Endodermal cell (in vitro differentiated cells): ENCODE measurements at regions not wholly inside any gene's neighbourhood (a gene's known extent, or its start where the extent isn't known, plus 50 kb on each side); places are given as distances from the start of the nearest gene placed in this dataset.

Experiments used
- DNase-seq: peaks from one replicate; pipeline ENCODE4 v3.0.0-alpha.2; 2017
- H3K27ac ChIP-seq: 2 replicates; pipeline ENCODE4 v1.5.1; 2013; ENCODE audit warnings: mild to moderate bottlenecking, low read depth, low read length, moderate library complexity
- H3K27me3 ChIP-seq: 2 replicates; pipeline ENCODE4 v1.6.1; 2013; ENCODE audit warnings: mild to moderate bottlenecking, low read length, moderate library complexity; ENCODE audit not compliant: insufficient read depth, control insufficient read depth, poor library complexity, severe bottlenecking
- H3K36me3 ChIP-seq: 2 replicates; pipeline ENCODE4 v1.7.0; 2013; ENCODE audit warnings: mild to moderate bottlenecking, low read length, moderate library complexity; ENCODE audit not compliant: control insufficient read depth, insufficient read depth
- H3K4me1 ChIP-seq: one replicate; pipeline ENCODE4 v1.7.0; 2013; ENCODE audit warnings: low read length; ENCODE audit not compliant: control insufficient read depth, insufficient read depth
- H3K4me3 ChIP-seq: 2 replicates; pipeline ENCODE4 v1.5.1; 2013; ENCODE audit warnings: mild to moderate bottlenecking, low read length, moderate library complexity
- H3K9ac ChIP-seq: 2 replicates; pipeline ENCODE4 v1.6.1; 2013; ENCODE audit warnings: mild to moderate bottlenecking, low read length, moderate library complexity; ENCODE audit not compliant: poor library complexity, severe bottlenecking; ENCODE audit errors: extremely low read depth
- H3K9me3 ChIP-seq: 2 replicates; pipeline ENCODE4 v1.6.1; 2013; ENCODE audit warnings: mild to moderate bottlenecking, low read length, moderate library complexity; ENCODE audit not compliant: control insufficient read depth
- H3K27ac Mint-ChIP-seq: 2 replicates; pipeline ENCODE4 v1.8.0; 2020; ENCODE audit warnings: mixed read lengths
- H3K27me3 Mint-ChIP-seq: 2 replicates; pipeline ENCODE4 v1.8.0; 2021; ENCODE audit warnings: mild to moderate bottlenecking, mixed read lengths; ENCODE audit not compliant: insufficient read depth
- H3K36me3 Mint-ChIP-seq: 2 replicates; pipeline ENCODE4 v1.8.0; 2020; ENCODE audit warnings: low read depth, mixed read lengths
- H3K4me1 Mint-ChIP-seq: 2 replicates; pipeline ENCODE4 v1.8.0; 2020; ENCODE audit warnings: mixed read lengths
- H3K4me3 Mint-ChIP-seq: 2 replicates; pipeline ENCODE4 v1.8.0; 2020; ENCODE audit warnings: mild to moderate bottlenecking, moderate library complexity, mixed read lengths
- H3K9me3 Mint-ChIP-seq: 2 replicates; pipeline ENCODE4 v1.8.0; 2020; ENCODE audit warnings: mild to moderate bottlenecking, mixed read lengths
- WGBS, 2 experiments: methylation state at CpG; one replicate each; pipeline versions ENCODE4 v1.1.5 to v1.1.7; 2013; ENCODE audit warnings: missing lambda C conversion rate in 2 of 2, mixed read lengths in 1 of 2; ENCODE audit not compliant: insufficient coverage in 1 of 2, insufficient read length in 1 of 2; 5-methylcytosine and 5-hydroxymethylcytosine counted together
- TF ChIP-seq, protein P1 (sequence below): fragments of 200-600 bp; sonication (generic); conservative IDR thresholded peaks from 2 replicates; pipeline ENCODE4 v1.5.0; 2021; ENCODE audit warnings: antibody characterized with exemption, mild to moderate bottlenecking

DNA sequence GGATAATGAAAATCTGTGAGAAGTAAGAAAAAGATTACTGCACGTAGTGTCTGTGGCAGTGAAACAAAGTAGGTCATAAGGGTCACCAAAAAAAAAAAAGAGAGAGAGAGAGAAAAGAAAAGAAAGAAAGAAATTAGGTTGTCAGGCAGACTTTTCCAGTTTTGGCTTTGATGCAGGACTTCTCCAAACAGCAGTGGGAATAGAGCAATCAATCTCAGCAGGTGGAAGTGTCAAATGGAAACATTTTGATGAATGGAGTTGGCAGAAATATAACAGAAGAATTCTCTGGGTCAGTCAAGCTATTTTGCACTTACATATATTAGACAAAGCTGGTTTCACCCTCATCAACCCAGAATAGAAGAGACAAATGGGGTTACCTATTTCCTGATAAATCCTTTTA lies 745.8 kb downstream of the SLC6A15 start:
- DNase-seq = no peak
- WGBS, 2 experiments = 50 to 95% methylated on average over 1 of the region's 1 CpG
- no peak overlapping the region for H3K27ac Mint-ChIP-seq
- Histone ChIP-seq H3K36me3 (no peaks in the 10 kb centered on the region), H3K9ac (no peak overlapping the region), H3K9me3 (no peaks in the 10 kb centered on the region), H3K4me1 (no peaks in the 10 kb centered on the region), H3K4me3 (no peak overlapping the region), H3K27me3 (no peaks in the 10 kb centered on the region), H3K27ac (peak overlapping the region; percentile 92)
- no peak overlapping the region for H3K4me3 Mint-ChIP-seq
- H3K4me1 Mint-ChIP-seq = no peaks in the 10 kb centered on the region
- H3K9me3 Mint-ChIP-seq = no peaks in the 10 kb centered on the region
- H3K36me3 Mint-ChIP-seq = no peaks in the 10 kb centered on the region
- TF ChIP-seq, protein P1, sequence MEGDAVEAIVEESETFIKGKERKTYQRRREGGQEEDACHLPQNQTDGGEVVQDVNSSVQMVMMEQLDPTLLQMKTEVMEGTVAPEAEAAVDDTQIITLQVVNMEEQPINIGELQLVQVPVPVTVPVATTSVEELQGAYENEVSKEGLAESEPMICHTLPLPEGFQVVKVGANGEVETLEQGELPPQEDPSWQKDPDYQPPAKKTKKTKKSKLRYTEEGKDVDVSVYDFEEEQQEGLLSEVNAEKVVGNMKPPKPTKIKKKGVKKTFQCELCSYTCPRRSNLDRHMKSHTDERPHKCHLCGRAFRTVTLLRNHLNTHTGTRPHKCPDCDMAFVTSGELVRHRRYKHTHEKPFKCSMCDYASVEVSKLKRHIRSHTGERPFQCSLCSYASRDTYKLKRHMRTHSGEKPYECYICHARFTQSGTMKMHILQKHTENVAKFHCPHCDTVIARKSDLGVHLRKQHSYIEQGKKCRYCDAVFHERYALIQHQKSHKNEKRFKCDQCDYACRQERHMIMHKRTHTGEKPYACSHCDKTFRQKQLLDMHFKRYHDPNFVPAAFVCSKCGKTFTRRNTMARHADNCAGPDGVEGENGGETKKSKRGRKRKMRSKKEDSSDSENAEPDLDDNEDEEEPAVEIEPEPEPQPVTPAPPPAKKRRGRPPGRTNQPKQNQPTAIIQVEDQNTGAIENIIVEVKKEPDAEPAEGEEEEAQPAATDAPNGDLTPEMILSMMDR = no peak
- H3K27me3 Mint-ChIP-seq = peaks cover 2% of the 10 kb centered on the region

DNA sequence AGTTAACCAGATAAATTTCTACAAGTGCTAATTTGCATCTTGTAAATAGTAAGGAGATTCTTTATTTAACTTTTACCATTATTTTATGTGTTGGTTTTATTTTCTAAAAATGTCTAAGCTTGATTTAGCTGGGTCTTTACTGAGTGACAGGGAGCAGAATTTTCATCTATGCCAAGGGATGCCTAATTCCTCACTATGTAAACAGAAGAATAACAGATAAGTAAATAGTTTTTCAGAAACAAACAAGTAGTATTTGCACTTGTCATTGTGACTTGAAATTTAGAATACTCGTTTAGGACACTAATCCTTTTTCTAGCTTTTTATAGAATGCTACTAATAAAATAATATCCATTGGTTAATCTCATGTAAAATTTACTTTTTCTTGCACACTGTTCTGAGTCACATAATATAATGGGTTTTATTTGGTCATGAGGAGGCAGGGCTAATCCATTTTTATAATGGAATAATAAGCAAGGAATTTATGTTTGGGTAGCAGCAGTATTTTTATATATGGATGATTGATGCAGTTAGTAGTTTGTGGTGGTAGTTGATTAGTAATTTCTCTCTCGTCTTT lies 746.5 kb downstream of the SLC6A15 start:
- DNase-seq = no peak
- 80 to 90% methylated on average over 1 of the region's 2 CpGs for WGBS, 2 experiments
- Mint-ChIP-seq H3K27ac (no peak overlapping the region), H3K9me3 (no peaks in the 10 kb centered on the region), H3K4me1 (no peaks in the 10 kb centered on the region), H3K27me3 (no peaks in the 10 kb centered on the region), H3K4me3 (no peak overlapping the region), H3K36me3 (no peaks in the 10 kb centered on the region)
- H3K27ac ChIP-seq = peak overlapping the region; percentile 92
- no peaks in the 10 kb centered on the region for H3K4me1 ChIP-seq
- no peaks in the 10 kb centered on the region for H3K27me3 ChIP-seq
- no peaks in the 10 kb centered on the region for H3K9me3 ChIP-seq
- no peaks in the 10 kb centered on the region for H3K36me3 ChIP-seq
- H3K4me3 ChIP-seq = no peak overlapping the region
- TF ChIP-seq, protein P1 = no peak
- no peak overlapping the region for H3K9ac ChIP-seq

DNA sequence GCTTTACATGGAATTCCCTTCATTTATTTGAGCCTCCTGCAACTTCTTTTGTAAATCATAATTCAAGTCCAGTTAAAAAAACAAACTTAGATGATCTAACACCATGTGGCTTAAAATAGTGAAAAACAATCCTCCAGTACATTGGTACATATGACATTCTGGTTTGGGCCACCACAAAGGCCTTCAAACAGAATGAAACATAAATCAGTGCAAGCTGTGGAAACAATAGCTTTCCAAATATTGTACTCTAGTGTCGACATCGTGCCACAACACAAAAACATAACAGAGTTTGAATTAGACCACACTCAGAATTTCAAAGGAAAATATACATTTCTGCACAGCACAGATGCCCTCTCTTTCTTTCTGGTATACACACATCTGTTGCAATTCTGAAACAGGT lies 751.3 kb downstream of the SLC6A15 start:
- Histone ChIP-seq H3K9ac (no peak overlapping the region), H3K4me3 (no peak overlapping the region), H3K9me3 (no peaks in the 10 kb centered on the region), H3K27me3 (no peaks in the 10 kb centered on the region), H3K27ac (no peak overlapping the region), H3K36me3 (no peaks in the 10 kb centered on the region), H3K4me1 (no peaks in the 10 kb centered on the region)
- Mint-ChIP-seq H3K9me3 (no peaks in the 10 kb centered on the region), H3K4me3 (no peak overlapping the region), H3K4me1 (no peaks in the 10 kb centered on the region), H3K27me3 (no peaks in the 10 kb centered on the region), H3K36me3 (no peaks in the 10 kb centered on the region), H3K27ac (no peak overlapping the region)
- TF ChIP-seq, protein P1 = no peak
- WGBS, 2 experiments = 92 to 98% methylated on average over 2 of the region's 2 CpGs
- DNase-seq = no peak
